ENCODE measurements at regions not wholly inside any gene's neighbourhood (a gene's known extent, or its start where the extent isn't known, plus 50 kb on each side); places are given as distances from the start of the nearest gene placed in this dataset.

- Mint-ChIP-seq H3K27me3 (ENCODE audit: low read depth, poor library complexity) (peaks cover 9% of the 10 kb centered on the region), H3K4me3 (no peak overlapping the region), H3K36me3 (ENCODE audit: low read depth) (peaks cover 10% of the 10 kb centered on the region), H3K4me1 (peaks cover 23% of the 10 kb centered on the region), H3K9me3 (peaks cover 31% of the 10 kb centered on the region), H3K27ac (no peak overlapping the region)
- TF ChIP-seq CTCF (IDR thresholded peaks at IDR 0.05): no peak
- DNase-seq: no peak
These were observed 206.0 kb downstream of the SEC14L1 start for GRCh38 chr17:77346765-77347164.

- H3K4me3 Mint-ChIP-seq: no peak overlapping the region
These were observed 206.8 kb downstream of the SEC14L1 start for GRCh38 chr17:77347544-77347943.

GRCh38 chr17:77349976-77350830, 209.4 kb downstream of the SEC14L1 start:
- no peaks in the 10 kb centered on the region for H3K36me3 Mint-ChIP-seq (ENCODE audit: low read depth)
- H3K4me3 Mint-ChIP-seq: no peak overlapping the region
- no peak for TF ChIP-seq CTCF (IDR thresholded peaks at IDR 0.05)
- H3K27me3 Mint-ChIP-seq (ENCODE audit: low read depth, poor library complexity): peaks cover 8% of the 10 kb centered on the region
- peaks cover 47% of the 10 kb centered on the region for H3K4me1 Mint-ChIP-seq
- no peak for DNase-seq
- peaks cover 6% of the 10 kb centered on the region for H3K9me3 Mint-ChIP-seq
- no peak overlapping the region for H3K27ac Mint-ChIP-seq

More at GRCh38 chr17:77347544-77347943, 206.8 kb downstream of the SEC14L1 start:
- Mint-ChIP-seq H3K27me3 (ENCODE audit: low read depth, poor library complexity) (peaks cover 8% of the 10 kb centered on the region), H3K9me3 (peaks cover 29% of the 10 kb centered on the region), H3K27ac (no peak overlapping the region), H3K36me3 (ENCODE audit: low read depth) (peaks cover 10% of the 10 kb centered on the region), H3K4me1 (peaks cover 29% of the 10 kb centered on the region)
- DNase-seq: no peak
- no peak for TF ChIP-seq CTCF (IDR thresholded peaks at IDR 0.05)

GRCh38 chr17:77352441-77352840, 211.7 kb downstream of the SEC14L1 start:
- no peak for TF ChIP-seq CTCF (IDR thresholded peaks at IDR 0.05)
- no peaks in the 10 kb centered on the region for H3K36me3 Mint-ChIP-seq (ENCODE audit: low read depth)
- H3K9me3 Mint-ChIP-seq: peaks cover 4% of the 10 kb centered on the region
- H3K4me1 Mint-ChIP-seq: peaks cover 57% of the 10 kb centered on the region
- H3K27ac Mint-ChIP-seq: no peak overlapping the region
- H3K27me3 Mint-ChIP-seq (ENCODE audit: low read depth, poor library complexity): peaks cover 9% of the 10 kb centered on the region
- H3K4me3 Mint-ChIP-seq: no peak overlapping the region
- DNase-seq: no peak

GRCh38 chr17:77352996-77353395, 212.2 kb downstream of the SEC14L1 start:
- H3K4me3 Mint-ChIP-seq: no peak overlapping the region
- no peak for DNase-seq
- peaks cover 12% of the 10 kb centered on the region for H3K27me3 Mint-ChIP-seq (ENCODE audit: low read depth, poor library complexity)
- peaks cover 63% of the 10 kb centered on the region for H3K4me1 Mint-ChIP-seq
- no peak for TF ChIP-seq CTCF (IDR thresholded peaks at IDR 0.05)
- no peak overlapping the region for H3K27ac Mint-ChIP-seq
- H3K36me3 Mint-ChIP-seq (ENCODE audit: low read depth): no peaks in the 10 kb centered on the region
- peaks cover 4% of the 10 kb centered on the region for H3K9me3 Mint-ChIP-seq
